ENCODE measurements at regions not wholly inside any gene's neighbourhood (a gene's known extent, or its start where the extent isn't known, plus 50 kb on each side); places are given as distances from the start of the nearest gene placed in this dataset. TPM values are rescaled to one million over a fixed set of nuclear protein-coding genes. Genes with fewer than 3 reads are reported as not detected.

- Histone ChIP-seq H3K36me3 (ENCODE audit: insufficient read depth, low read length) (no peaks in the 10 kb centered on the region), H2AFZ (ENCODE audit: low read length) (no peak overlapping the region), H3K9me3 (ENCODE audit: low read length) (no peaks in the 10 kb centered on the region), H3K4me3 (ENCODE audit: low read length) (no peak overlapping the region), H3K79me2 (ENCODE audit: low read length) (no peaks in the 10 kb centered on the region), H3K9ac (ENCODE audit: low read length) (no peak overlapping the region), H3K4me2 (ENCODE audit: low read depth, low read length, poor library complexity, severe bottlenecking) (no peak overlapping the region), H3K9me2 (replicated peaks; ENCODE audit: insufficient read depth, low read length) (no peaks in the 10 kb centered on the region), H4K20me1 (ENCODE audit: insufficient read depth, low read depth, low read length) (no peaks in the 10 kb centered on the region), H3K27me3 (ENCODE audit: low read length) (no peaks in the 10 kb centered on the region), H3K27ac (ENCODE audit: low read length) (no peak overlapping the region), H3K4me1 (ENCODE audit: low read length) (no peaks in the 10 kb centered on the region)
- no peak for DNase-seq
Measured at GRCh38 chr2:181839811-181840210, 51.7 kb upstream of the ITPRID2 start.

- no peaks in the 10 kb centered on the region for H3K79me2 ChIP-seq (ENCODE audit: low read length)
- peaks cover 5% of the 10 kb centered on the region for H3K9me2 ChIP-seq (replicated peaks; ENCODE audit: insufficient read depth, low read length)
- H3K36me3 ChIP-seq (ENCODE audit: insufficient read depth, low read length), result no peaks in the 10 kb centered on the region
- H3K27ac ChIP-seq (ENCODE audit: low read length), result no peak overlapping the region
- H3K27me3 ChIP-seq (ENCODE audit: low read length), result no peaks in the 10 kb centered on the region
- H3K4me3 ChIP-seq (ENCODE audit: low read length), result no peak overlapping the region
- H3K4me1 ChIP-seq (ENCODE audit: low read length), result no peaks in the 10 kb centered on the region
- H2AFZ ChIP-seq (ENCODE audit: low read length), result no peak overlapping the region
- H4K20me1 ChIP-seq (ENCODE audit: insufficient read depth, low read depth, low read length), result no peaks in the 10 kb centered on the region
- DNase-seq, result no peak
- no peak overlapping the region for H3K9ac ChIP-seq (ENCODE audit: low read length)
- no peaks in the 10 kb centered on the region for H3K9me3 ChIP-seq (ENCODE audit: low read length)
- H3K4me2 ChIP-seq (ENCODE audit: low read depth, low read length, poor library complexity, severe bottlenecking), result no peak overlapping the region
Measured at GRCh38 chr2:181841079-181841478, 50.5 kb upstream of the ITPRID2 start.

Small RNA genes lying in the stretch of these regions (small RNA-seq; reads per million reads assigned to genes)
- not detected for gene RNU6ATAC19P

Measured in Karpas-422 (cell line).